ENCODE measurements at regions not wholly inside any gene's neighbourhood (a gene's known extent, or its start where the extent isn't known, plus 50 kb on each side); places are given as distances from the start of the nearest gene placed in this dataset.

DNA sequence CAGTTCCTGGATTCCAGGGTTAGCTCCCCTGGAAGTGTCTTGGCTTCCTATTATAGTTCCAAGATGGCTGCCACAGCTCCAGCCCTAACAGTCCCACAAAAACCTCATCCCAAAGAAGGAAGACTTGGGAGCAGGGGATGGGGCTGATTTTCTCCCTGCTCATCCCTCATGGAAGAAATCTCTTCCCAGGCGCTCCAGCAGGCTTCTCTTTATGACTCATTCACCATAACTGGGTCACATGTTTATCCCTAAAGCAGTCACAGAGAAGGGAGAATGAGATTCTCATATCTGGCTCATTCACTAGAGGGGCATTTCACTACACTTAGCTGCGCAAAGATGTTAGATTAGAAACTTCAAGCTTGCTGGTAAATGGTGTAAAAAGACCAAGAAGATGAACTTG is 206.5 kb upstream of the IRX3 start:
- no peak overlapping the region for H3K4me3 ChIP-seq (ENCODE audit: low read length in 2 of 2)
- DNase-seq = no peak
- intact Hi-C loops (cut with DNase I) = no loop called here
- no peak overlapping the region for H3K27ac ChIP-seq (ENCODE audit: low read depth in 1 of 2, low read length in 2 of 2)
- no peaks in the 10 kb centered on the region for H3K27me3 ChIP-seq (ENCODE audit: control insufficient read depth in 1 of 2, insufficient read depth in 2 of 2, low read length in 1 of 2)
- no peak for ATAC-seq (ENCODE audit: low FRiP score)
- no peaks in the 10 kb centered on the region for H3K9me3 ChIP-seq (ENCODE audit: control insufficient read depth, low read length)
- H3K36me3 ChIP-seq (ENCODE audit: control insufficient read depth in 1 of 2, insufficient read depth in 2 of 2, low read length in 1 of 2) = no peaks in the 10 kb centered on the region
- H3K4me1 ChIP-seq (ENCODE audit: control insufficient read depth in 1 of 2, insufficient read depth in 2 of 2, low read length in 2 of 2) = no peaks in the 10 kb centered on the region
- 84 to 91% methylated on average over 2 of the region's 2 CpGs for WGBS, 2 donors

DNA sequence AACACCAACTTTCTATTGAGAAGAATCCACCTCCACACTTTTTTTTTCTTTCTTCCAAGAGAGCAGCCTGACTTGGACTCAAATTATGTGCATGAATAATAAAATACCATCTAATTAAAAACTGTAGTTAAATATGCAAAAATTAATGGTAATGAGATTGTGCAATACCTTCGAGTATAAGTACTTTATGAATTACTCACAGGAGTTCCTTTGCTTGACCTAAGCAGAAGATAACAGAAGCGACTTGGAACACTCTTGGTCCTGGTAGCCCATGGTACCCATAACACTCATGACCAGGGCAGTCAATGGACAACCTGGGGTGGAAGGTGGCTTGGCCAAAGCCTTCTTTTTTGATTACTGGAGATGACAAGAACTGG is 203.5 kb upstream of the IRX3 start:
- ATAC-seq (ENCODE audit: low FRiP score) = no peak
- intact Hi-C loops (cut with DNase I) = no loop called here

DNA sequence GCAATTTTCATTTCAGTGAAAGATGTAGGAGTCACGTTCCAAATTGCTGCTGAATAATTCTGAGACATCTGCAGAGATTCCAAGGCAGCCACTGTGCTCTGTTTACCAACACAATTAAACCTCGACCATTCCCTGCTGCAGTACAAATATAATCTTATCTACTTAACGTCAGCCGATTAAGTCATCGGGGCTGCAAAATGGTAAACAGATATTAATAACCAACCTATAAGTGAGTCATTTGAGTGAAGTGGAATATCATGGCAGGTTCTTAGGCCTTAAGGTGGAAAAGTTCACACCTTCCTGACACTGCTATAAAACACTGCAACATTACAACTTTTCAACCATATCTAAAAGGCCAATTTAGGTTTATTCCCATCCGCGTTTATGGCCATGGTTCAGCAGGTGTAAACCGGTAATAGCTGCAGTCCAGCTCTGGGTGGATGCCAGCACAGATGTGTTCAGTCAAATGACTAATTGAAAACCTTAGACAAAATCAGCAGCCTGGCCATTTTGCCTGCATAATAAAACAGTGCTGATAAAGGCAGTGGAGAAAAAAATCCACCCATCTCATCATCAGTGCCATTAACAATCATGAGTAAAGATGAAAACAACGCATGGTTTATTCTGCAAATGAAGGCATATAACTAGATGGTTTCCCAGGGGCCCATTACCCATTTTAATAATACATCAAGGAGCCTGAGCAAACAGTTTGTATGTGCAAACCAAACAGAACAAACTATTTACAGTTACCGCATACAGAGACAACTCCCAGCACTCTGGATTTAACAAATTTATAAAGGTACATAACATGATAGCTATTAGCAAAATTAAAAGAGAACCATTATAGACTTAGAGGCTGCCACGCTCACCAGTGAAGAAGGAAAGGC is 202.9 kb upstream of the IRX3 start:
- H3K36me3 ChIP-seq (ENCODE audit: control insufficient read depth in 1 of 2, insufficient read depth in 2 of 2, low read length in 1 of 2) = no peaks in the 10 kb centered on the region
- ATAC-seq (ENCODE audit: low FRiP score) (no peak), DNase-seq (no peak)
- H3K27me3 ChIP-seq (ENCODE audit: control insufficient read depth in 1 of 2, insufficient read depth in 2 of 2, low read length in 1 of 2) = no peaks in the 10 kb centered on the region
- no peaks in the 10 kb centered on the region for H3K4me1 ChIP-seq (ENCODE audit: control insufficient read depth in 1 of 2, insufficient read depth in 2 of 2, low read length in 2 of 2)
- WGBS, 2 donors = 66 to 70% methylated on average over 11 of the region's 11 CpGs
- no peaks in the 10 kb centered on the region for H3K9me3 ChIP-seq (ENCODE audit: control insufficient read depth, low read length)
- H3K4me3 ChIP-seq (ENCODE audit: low read length in 2 of 2) = no peak overlapping the region
- no peak overlapping the region for H3K27ac ChIP-seq (ENCODE audit: low read depth in 1 of 2, low read length in 2 of 2)
- intact Hi-C loops (cut with DNase I) = no loop called here

More for the DNA sequence above, 203.5 kb upstream of the IRX3 start:
- Histone ChIP-seq H3K4me3 (ENCODE audit: low read length in 2 of 2) (no peak overlapping the region), H3K9me3 (ENCODE audit: control insufficient read depth, low read length) (no peaks in the 10 kb centered on the region), H3K27me3 (ENCODE audit: control insufficient read depth in 1 of 2, insufficient read depth in 2 of 2, low read length in 1 of 2) (no peaks in the 10 kb centered on the region), H3K36me3 (ENCODE audit: control insufficient read depth in 1 of 2, insufficient read depth in 2 of 2, low read length in 1 of 2) (no peaks in the 10 kb centered on the region), H3K4me1 (ENCODE audit: control insufficient read depth in 1 of 2, insufficient read depth in 2 of 2, low read length in 2 of 2) (no peaks in the 10 kb centered on the region), H3K27ac (ENCODE audit: low read depth in 1 of 2, low read length in 2 of 2) (no peak overlapping the region)
- 88 to 89% methylated on average over 2 of the region's 2 CpGs for WGBS, 2 donors
- DNase-seq = no peak

DNA sequence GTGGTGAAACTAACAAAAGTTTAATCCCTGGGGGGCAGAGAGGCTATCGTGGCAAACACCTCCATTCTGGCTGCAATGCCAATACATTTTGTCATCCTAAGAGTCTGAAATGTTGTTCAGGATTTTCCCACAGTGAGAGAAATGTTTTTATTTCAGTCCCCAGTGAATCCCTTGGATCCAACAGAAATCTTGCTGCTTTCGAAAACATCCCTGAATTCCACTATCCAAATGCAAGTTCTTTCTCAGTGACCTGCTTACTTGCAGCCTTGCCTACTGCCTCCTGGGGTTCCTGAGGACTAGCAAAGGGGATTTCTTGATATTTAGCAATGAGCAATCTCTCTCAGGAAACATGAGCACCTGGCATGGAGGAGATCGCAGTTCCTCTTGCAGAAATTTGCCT is 202.1 kb upstream of the IRX3 start:
- peak; percentile 43 for ATAC-seq (ENCODE audit: low FRiP score)
- Histone ChIP-seq H3K27me3 (ENCODE audit: control insufficient read depth in 1 of 2, insufficient read depth in 2 of 2, low read length in 1 of 2) (no peaks in the 10 kb centered on the region), H3K27ac (ENCODE audit: low read depth in 1 of 2, low read length in 2 of 2) (no peak overlapping the region), H3K4me1 (ENCODE audit: control insufficient read depth in 1 of 2, insufficient read depth in 2 of 2, low read length in 2 of 2) (no peaks in the 10 kb centered on the region), H3K9me3 (ENCODE audit: control insufficient read depth, low read length) (no peaks in the 10 kb centered on the region), H3K4me3 (ENCODE audit: low read length in 2 of 2) (no peak overlapping the region), H3K36me3 (ENCODE audit: control insufficient read depth in 1 of 2, insufficient read depth in 2 of 2, low read length in 1 of 2) (no peaks in the 10 kb centered on the region)
- intact Hi-C loops (cut with DNase I) = no loop called here
- 28 to 33% methylated on average over 3 of the region's 3 CpGs for WGBS, 2 donors
- no peak for DNase-seq

DNA sequence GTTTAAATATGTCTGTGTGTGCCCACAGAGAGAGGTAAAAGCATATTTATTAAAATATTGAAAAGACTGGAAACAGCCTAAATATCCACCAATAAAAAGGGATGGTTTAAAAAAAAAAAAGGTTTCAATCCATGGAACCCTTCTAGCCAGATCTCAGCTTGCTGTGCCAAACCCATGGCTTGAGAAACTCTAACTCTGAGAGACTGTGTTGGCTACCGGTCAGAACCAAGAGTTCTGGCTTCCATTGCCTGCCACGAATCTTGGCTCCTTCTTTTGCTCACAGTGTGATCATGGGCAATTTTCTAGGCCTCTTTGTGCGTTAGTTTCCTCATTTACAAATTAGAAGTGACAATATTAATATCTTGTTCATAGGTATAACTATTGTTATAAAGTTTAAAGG is 201.3 kb upstream of the IRX3 start:
- DNase-seq (no peak), ATAC-seq (ENCODE audit: low FRiP score) (no peak)
- no peaks in the 10 kb centered on the region for H3K36me3 ChIP-seq (ENCODE audit: control insufficient read depth in 1 of 2, insufficient read depth in 2 of 2, low read length in 1 of 2)
- H3K9me3 ChIP-seq (ENCODE audit: control insufficient read depth, low read length) = no peaks in the 10 kb centered on the region
- H3K4me1 ChIP-seq (ENCODE audit: control insufficient read depth in 1 of 2, insufficient read depth in 2 of 2, low read length in 2 of 2) = no peaks in the 10 kb centered on the region
- H3K27ac ChIP-seq (ENCODE audit: low read depth in 1 of 2, low read length in 2 of 2) = no peak overlapping the region
- 13 to 16% methylated on average over 3 of the region's 3 CpGs for whole genome bisulfite sequencing, 2 donors
- H3K27me3 ChIP-seq (ENCODE audit: control insufficient read depth in 1 of 2, insufficient read depth in 2 of 2, low read length in 1 of 2) = no peaks in the 10 kb centered on the region
- intact Hi-C loops (cut with DNase I) = no loop called here
- no peak overlapping the region for H3K4me3 ChIP-seq (ENCODE audit: low read length in 2 of 2)

DNA sequence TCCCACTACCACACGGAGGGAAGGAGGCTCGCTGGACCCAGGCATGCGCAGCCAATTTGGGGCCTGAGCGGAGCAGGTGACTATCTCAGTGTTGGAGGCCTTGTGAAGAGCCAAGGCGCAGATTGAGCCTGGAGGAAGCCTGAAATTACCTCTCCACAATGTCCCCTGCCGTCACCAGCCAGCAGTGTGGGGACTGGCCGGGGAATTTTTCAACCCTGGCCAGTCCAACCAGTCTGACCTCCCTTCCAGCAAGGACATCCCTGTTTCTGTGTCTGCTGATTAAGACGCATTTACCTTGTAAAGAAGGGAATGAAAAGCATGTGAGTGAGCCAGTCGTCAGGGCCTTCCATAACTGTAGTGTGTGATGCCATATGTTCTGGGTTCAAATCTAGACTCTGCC is 198.1 kb upstream of the IRX3 start:
- Histone ChIP-seq H3K27me3 (ENCODE audit: control insufficient read depth in 1 of 2, insufficient read depth in 2 of 2, low read length in 1 of 2) (no peaks in the 10 kb centered on the region), H3K27ac (ENCODE audit: low read depth in 1 of 2, low read length in 2 of 2) (no peak overlapping the region), H3K4me3 (ENCODE audit: low read length in 2 of 2) (no peak overlapping the region), H3K4me1 (ENCODE audit: control insufficient read depth in 1 of 2, insufficient read depth in 2 of 2, low read length in 2 of 2) (no peaks in the 10 kb centered on the region), H3K9me3 (ENCODE audit: control insufficient read depth, low read length) (no peaks in the 10 kb centered on the region), H3K36me3 (ENCODE audit: control insufficient read depth in 1 of 2, insufficient read depth in 2 of 2, low read length in 1 of 2) (no peaks in the 10 kb centered on the region)
- no peak for ATAC-seq (ENCODE audit: low FRiP score)
- WGBS, 2 donors = 85 to 92% methylated on average over 9 of the region's 9 CpGs
- intact Hi-C loops (cut with DNase I) = no loop called here
- no peak for DNase-seq

DNA sequence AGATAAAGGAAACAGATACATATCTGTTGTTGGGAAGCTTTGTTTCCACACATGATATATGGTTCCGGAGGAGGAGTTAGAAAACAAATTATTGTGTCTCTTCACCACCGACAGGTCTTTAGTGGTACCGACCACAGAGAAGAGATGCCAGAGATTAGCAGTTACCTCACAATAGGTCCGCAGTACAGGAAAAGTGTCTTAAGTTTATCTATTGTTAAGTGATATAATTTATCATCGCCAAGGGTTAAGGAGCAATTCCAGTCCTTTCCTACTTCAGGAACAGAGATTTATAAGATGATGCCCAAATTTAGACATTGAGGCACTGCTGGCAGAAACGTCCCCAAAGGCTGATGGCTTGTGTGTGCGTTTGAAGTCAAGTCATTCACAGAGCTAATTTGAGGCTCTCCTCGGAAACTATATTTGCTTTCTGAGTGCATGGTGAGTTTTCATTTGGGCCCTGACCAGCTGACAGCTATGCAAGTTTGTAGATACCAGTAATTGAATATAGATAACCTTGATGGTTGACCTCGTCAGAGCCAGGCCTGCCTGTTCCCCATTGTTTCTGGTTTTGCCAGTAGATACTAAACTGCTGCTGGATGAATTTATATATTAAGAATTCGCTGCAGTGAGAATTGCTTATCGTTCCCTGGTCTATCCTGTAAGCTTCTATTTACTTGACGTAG is 196.4 kb upstream of the IRX3 start:
- Histone ChIP-seq H3K4me3 (ENCODE audit: low read length in 2 of 2) (no peak overlapping the region), H3K27ac (ENCODE audit: low read depth in 1 of 2, low read length in 2 of 2) (no peak overlapping the region), H3K36me3 (ENCODE audit: control insufficient read depth in 1 of 2, insufficient read depth in 2 of 2, low read length in 1 of 2) (no peaks in the 10 kb centered on the region), H3K27me3 (ENCODE audit: control insufficient read depth in 1 of 2, insufficient read depth in 2 of 2, low read length in 1 of 2) (no peaks in the 10 kb centered on the region), H3K9me3 (ENCODE audit: control insufficient read depth, low read length) (no peaks in the 10 kb centered on the region), H3K4me1 (ENCODE audit: control insufficient read depth in 1 of 2, insufficient read depth in 2 of 2, low read length in 2 of 2) (no peaks in the 10 kb centered on the region)
- ATAC-seq (ENCODE audit: low FRiP score) = no peak
- intact Hi-C loops (cut with DNase I) = no loop called here
- no peak for DNase-seq
- 67 to 70% methylated on average over 12 of the region's 12 CpGs for WGBS, 2 donors

DNA sequence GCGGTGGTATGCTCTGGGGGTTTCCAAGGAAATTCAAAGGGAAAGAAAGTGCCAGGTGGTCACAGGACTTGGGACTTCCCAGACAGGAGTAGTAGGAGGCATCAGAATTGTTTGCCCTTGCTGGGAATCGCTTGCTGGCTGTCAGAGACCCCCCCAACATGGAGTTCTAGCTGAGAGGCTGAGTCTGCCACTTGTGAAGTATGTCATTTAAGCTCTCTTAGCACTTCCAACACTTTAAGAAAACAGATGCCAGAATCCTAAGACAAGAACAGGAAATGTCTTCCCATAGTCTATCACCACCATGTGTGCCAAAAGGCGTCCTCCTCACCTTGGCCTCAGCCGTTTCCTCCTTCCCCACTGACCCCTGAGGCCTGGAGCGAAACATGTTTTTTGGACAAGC is 193.8 kb upstream of the IRX3 start:
- Histone ChIP-seq H3K27me3 (ENCODE audit: control insufficient read depth in 1 of 2, insufficient read depth in 2 of 2, low read length in 1 of 2) (no peaks in the 10 kb centered on the region), H3K4me3 (ENCODE audit: low read length in 2 of 2) (no peak overlapping the region), H3K27ac (ENCODE audit: low read depth in 1 of 2, low read length in 2 of 2) (no peak overlapping the region), H3K9me3 (ENCODE audit: control insufficient read depth, low read length) (no peaks in the 10 kb centered on the region), H3K4me1 (ENCODE audit: control insufficient read depth in 1 of 2, insufficient read depth in 2 of 2, low read length in 2 of 2) (no peaks in the 10 kb centered on the region), H3K36me3 (ENCODE audit: control insufficient read depth in 1 of 2, insufficient read depth in 2 of 2, low read length in 1 of 2) (no peaks in the 10 kb centered on the region)
- intact Hi-C loops (cut with DNase I) = no loop called here
- no peak for DNase-seq
- WGBS, 2 donors = 62 to 73% methylated on average over 5 of the region's 5 CpGs
- ATAC-seq (ENCODE audit: low FRiP score) = no peak

DNA sequence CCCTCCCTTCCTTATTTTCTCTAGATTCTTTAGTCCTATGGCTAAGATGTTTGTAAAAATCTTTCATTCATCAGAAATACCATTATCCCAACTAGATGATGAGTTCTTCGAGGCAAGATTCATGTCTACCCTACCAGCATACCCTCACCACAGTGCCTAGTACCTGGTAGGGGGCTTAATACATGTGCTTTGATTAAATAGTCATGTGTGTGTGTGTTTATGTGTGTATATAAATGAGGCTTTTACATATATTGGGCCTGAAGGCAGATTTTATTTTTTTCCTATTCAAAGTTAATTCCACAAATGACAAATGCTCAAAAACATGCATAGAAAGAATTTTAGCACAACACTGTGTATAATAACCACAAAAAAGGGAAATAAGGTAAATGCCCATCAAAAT is 193.0 kb upstream of the IRX3 start:
- intact Hi-C loops (cut with DNase I) = no loop called here
- 85 to 87% methylated on average over 1 of the region's 1 CpG for WGBS, 2 donors
- Histone ChIP-seq H3K9me3 (ENCODE audit: control insufficient read depth, low read length) (no peaks in the 10 kb centered on the region), H3K27me3 (ENCODE audit: control insufficient read depth in 1 of 2, insufficient read depth in 2 of 2, low read length in 1 of 2) (no peaks in the 10 kb centered on the region), H3K4me1 (ENCODE audit: control insufficient read depth in 1 of 2, insufficient read depth in 2 of 2, low read length in 2 of 2) (no peaks in the 10 kb centered on the region), H3K36me3 (ENCODE audit: control insufficient read depth in 1 of 2, insufficient read depth in 2 of 2, low read length in 1 of 2) (no peaks in the 10 kb centered on the region), H3K27ac (ENCODE audit: low read depth in 1 of 2, low read length in 2 of 2) (no peak overlapping the region), H3K4me3 (ENCODE audit: low read length in 2 of 2) (no peak overlapping the region)
- DNase-seq (no peak), ATAC-seq (ENCODE audit: low FRiP score) (no peak)

Measured in aorta (tissue), 5 donors.